ENCODE measurements at regions not wholly inside any gene's neighbourhood (a gene's known extent, or its start where the extent isn't known, plus 50 kb on each side); places are given as distances from the start of the nearest gene placed in this dataset.

DNA sequence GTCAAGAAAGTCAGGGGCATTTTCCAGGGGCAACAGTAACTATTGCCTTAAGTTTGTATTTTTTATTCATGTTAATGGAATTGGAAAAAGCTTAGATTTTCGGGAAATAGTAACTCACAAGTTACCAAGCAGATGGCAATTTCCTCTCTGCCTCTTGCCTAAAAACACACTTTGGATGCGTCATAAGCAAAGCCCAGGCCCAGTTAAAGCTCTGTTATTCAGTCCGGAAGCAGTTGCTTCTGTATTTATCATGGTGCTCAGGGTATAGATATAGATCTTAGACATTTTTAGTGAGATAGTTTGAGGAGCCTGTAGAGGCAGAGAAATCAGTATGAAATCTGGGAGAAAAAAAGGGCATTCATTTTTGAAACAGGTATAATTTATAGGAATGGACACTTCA is 260.3 kb upstream of the TNC start:
- no peak for DNase-seq
- ATAC-seq (ENCODE audit: low read depth in 2 of 2), result no peak
- H3K4me3 Mint-ChIP-seq, result no peak overlapping the region
- no peak overlapping the region for H3K27ac Mint-ChIP-seq
- no peaks in the 10 kb centered on the region for H3K4me1 Mint-ChIP-seq
- H3K9me3 Mint-ChIP-seq, result peaks cover 0 to 9% (median 2%) of the 10 kb centered on the region in 7 donors
- no peaks in the 10 kb centered on the region for H3K27me3 Mint-ChIP-seq
- H3K36me3 Mint-ChIP-seq, result no peaks in the 10 kb centered on the region

DNA sequence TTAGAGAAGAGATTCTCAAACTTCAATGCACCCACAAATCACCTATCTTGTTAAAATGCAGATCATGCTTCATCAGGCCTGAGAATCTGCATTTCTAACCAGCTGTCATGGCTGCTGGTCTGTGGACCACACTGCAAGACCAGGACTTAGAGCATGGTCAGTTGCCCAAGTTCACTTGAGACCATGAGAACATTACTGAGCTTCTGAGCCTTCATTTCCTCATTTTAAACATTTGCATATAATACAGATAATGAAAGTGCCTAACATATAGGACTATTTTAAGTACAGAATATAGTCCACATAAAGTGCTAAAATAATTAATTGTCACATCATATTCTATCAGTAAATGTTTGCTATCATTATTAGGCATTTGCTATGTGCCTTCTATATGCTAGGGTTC is 260.8 kb upstream of the TNC start:
- Mint-ChIP-seq H3K27ac (no peak overlapping the region), H3K4me3 (no peak overlapping the region), H3K4me1 (no peaks in the 10 kb centered on the region), H3K27me3 (no peaks in the 10 kb centered on the region), H3K9me3 (peaks cover 0 to 13% (median 6%) of the 10 kb centered on the region in 7 donors), H3K36me3 (no peaks in the 10 kb centered on the region)
- DNase-seq, result no peak
- no peak for ATAC-seq (ENCODE audit: low read depth in 2 of 2)

DNA sequence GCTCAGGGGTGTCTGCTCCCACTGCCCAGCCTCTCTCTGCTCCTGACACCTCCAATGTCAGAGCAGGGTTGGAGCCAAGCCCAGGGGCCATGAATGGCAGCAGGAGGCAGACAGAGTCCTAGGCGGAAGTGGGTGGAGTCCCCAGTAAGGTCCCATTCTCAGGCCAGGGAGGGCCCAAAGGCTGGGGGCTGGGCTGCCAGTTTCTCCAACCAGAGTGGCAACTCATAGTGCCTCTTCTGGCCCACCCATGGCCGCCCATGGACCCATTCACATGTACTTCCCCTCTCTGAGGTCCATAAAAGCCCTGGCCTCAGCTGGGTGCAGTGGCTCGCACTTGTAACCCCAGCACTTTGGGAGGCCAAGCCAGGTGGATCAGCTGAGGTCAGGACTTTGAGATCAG is 261.8 kb upstream of the TNC start:
- Mint-ChIP-seq H3K36me3 (no peaks in the 10 kb centered on the region), H3K4me3 (no peak overlapping the region), H3K4me1 (no peaks in the 10 kb centered on the region), H3K9me3 (peaks cover 3 to 21% (median 9%) of the 10 kb centered on the region in 7 donors), H3K27me3 (no peaks in the 10 kb centered on the region), H3K27ac (no peak overlapping the region)
- DNase-seq (no peak), ATAC-seq (ENCODE audit: low read depth in 2 of 2) (no peak)

DNA sequence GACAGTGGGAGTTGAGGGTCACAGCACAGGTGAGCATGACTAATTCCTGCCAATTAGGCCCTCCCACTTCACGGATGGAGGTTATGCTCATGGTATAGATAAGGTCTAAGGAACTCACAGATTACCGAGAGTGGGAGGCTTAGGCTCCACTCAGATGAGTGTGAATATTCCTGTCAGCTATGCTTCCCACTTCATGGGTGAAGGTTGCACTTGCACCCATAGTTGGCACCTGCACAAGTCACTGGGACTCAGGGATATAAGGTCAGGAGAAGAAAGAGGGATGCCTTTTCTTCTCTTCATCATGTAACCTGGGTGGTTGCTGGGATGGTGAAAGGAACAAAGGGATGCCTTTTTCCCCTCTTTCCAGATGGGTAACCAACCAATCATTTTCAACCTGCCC is 264.9 kb upstream of the TNC start:
- peaks cover 3 to 21% (median 5%) of the 10 kb centered on the region in 7 donors for H3K9me3 Mint-ChIP-seq

DNA sequence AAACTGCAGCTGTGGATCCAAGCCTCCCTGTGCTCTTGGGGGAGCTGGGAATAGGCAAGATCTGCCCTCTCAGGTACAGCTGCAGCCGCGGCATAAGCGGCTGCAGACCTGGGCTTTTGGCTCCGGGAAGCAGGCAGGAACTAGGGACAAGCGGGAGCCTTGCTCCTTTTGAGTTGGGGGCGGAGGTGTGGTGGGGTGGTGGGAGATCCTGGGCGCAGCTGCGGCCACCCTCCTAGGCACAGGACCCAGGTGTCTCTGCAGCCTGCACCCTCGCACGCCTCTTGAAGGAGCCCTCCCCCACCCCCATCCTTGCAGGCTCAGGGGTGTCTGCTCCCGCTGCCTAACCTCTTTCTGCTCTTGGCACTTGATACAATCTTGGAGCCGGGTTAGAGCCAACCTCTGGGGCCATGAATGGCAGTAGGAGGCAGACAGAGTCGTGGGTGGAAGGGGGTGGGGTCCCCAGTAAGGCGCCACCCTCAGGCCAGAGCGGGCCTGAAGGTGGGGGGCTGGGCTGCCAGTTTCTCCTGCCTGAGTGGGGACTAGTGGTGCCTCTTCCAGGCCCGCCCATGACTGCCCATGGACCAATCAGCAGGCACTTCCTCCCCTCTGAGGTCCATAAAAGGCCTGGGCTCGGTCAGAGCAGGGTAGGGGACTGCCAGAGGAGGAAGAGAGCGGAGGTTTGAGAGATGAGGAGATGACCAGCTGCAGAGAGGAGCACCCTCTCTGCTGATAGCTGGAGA is 267.6 kb upstream of the TNC start:
- Mint-ChIP-seq H3K27me3 (no peaks in the 10 kb centered on the region), H3K36me3 (no peaks in the 10 kb centered on the region), H3K9me3 (peaks cover 3 to 21% (median 5%) of the 10 kb centered on the region in 7 donors), H3K4me3 (no peak overlapping the region), H3K27ac (no peak overlapping the region), H3K4me1 (no peaks in the 10 kb centered on the region)
- no peak for DNase-seq
- no peak for ATAC-seq (ENCODE audit: low read depth in 2 of 2)

More for the DNA sequence above, 264.9 kb upstream of the TNC start:
- Mint-ChIP-seq H3K27me3 (no peaks in the 10 kb centered on the region), H3K27ac (no peak overlapping the region), H3K4me3 (no peak overlapping the region), H3K36me3 (no peaks in the 10 kb centered on the region), H3K4me1 (no peaks in the 10 kb centered on the region)
- ATAC-seq (ENCODE audit: low read depth in 2 of 2), result no peak
- DNase-seq, result no peak

DNA sequence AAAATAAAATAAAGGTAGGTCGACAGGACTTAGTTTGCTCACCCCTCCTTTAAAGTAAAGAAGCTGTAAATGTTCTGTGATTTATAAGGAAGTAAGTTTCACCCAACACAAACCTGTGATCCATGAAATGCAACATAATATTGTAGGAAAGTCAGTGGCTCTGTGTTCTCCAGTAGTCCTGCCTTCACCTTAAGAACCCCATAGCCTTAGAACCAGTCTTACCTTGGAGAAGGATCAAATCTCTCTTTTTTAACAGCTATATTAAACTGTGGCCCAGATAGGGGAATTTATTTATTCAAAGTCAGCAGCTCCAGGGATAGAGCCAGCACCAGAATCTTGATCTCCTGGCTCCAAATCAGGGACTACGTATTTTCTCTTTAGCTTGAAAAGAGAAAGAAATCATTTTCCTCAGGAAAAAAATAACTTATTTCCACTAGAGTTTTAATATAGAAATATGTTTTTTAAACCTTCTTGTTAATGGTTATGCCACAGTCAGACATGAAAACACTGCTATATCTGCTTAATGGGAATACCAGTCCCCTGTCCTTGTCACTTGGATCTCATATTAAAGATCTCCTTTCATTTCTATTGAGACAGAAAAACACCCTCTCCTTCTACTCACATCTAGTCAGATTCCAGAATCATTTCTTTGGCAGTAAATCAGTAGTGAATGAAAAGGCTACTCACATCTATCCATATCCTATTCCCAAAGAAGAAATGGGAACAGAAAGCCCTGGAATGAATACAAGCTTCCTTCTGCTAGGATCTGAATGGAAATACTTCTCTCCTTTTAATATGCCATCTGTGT is 269.2 kb upstream of the TNC start:
- no peak overlapping the region for H3K4me3 Mint-ChIP-seq
- H3K36me3 Mint-ChIP-seq, result no peaks in the 10 kb centered on the region
- peaks cover 0 to 13% (median 4%) of the 10 kb centered on the region in 7 donors for H3K9me3 Mint-ChIP-seq
- ATAC-seq (ENCODE audit: low read depth in 2 of 2), result no peak
- DNase-seq, result no peak
- no peak overlapping the region for H3K27ac Mint-ChIP-seq
- H3K4me1 Mint-ChIP-seq, result no peaks in the 10 kb centered on the region
- no peaks in the 10 kb centered on the region for H3K27me3 Mint-ChIP-seq

DNA sequence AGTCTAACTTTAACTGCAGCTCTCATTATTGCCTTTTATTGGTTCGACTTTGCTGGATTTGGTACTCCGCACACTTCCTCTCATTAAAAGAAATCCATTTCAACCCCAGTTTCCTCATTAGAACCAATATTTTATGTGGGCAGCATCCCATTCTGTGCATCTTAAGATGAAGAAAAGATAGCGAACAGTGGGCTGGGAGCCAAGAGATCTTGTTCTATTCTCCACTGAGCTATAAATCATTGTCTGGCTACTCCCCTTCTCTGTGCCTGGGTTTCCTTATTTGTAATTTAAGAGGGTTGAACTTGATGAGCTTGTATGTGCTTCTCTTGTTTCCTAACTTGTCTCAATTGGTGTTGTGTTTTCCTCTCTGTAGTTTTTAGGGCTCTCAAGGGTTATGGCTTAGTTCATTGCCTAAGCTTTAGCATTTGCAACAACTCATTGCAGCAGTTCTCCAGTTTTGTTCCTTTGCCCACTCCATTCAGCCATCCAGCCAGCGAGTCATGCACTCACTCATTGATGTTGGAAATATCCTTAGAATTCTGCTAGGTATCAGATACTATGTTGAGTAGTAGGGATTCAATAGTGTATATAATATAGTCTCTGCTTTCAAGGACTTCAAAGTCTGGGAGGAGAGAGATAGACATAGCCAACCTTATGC is 273.3 kb upstream of the TNC start:
- H3K4me1 Mint-ChIP-seq, result no peaks in the 10 kb centered on the region
- no peaks in the 10 kb centered on the region for H3K36me3 Mint-ChIP-seq
- no peak overlapping the region for H3K27ac Mint-ChIP-seq
- DNase-seq, result no peak
- no peaks in the 10 kb centered on the region for H3K27me3 Mint-ChIP-seq
- no peak for ATAC-seq (ENCODE audit: low read depth in 2 of 2)
- H3K9me3 Mint-ChIP-seq, result no peaks in the 10 kb centered on the region
- H3K4me3 Mint-ChIP-seq, result no peak overlapping the region

DNA sequence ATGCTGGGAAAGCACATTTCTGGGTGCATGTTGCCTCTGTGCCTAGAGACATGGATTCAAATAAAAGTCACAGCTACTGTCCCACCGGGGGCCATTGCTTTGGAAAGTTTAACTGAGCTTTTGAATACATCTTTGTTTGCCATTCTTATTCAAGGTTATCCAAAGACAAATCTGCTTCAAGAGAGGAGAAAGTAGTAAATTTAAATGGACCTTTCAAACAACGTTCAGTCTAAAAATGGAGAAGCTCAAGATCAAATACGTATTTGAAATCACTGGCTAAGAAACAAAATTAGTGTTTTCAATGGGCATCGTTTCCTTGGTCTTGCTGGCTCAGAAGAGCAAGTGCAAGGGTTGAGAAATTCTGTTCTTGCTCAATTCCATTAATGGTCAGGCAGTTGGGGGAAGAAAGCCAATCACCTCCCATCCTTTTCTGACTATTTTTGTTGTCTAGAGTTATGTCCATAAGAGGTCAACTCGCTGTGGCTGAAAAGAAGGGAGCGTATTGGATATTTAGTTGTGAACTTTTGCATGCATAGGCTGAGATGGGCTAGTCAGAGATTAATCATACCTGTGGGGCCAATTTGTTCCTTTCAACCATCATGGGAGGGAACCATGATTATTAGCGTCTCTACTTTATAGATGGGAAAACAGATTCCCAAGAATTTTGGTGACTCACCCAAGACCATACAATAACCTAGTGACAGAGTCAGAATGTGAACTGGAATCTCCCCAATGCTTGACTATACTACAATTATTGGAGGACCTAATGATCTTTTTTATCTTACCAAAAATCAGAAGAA is 276.2 kb upstream of the TNC start:
- Mint-ChIP-seq H3K9me3 (peaks cover 0 to 5% (median 0%) of the 10 kb centered on the region in 7 donors), H3K27ac (no peak overlapping the region), H3K27me3 (peaks cover 0 to 9% (median 0%) of the 10 kb centered on the region in 3 donors), H3K4me1 (no peaks in the 10 kb centered on the region), H3K36me3 (no peaks in the 10 kb centered on the region), H3K4me3 (no peak overlapping the region)
- no peak for ATAC-seq (ENCODE audit: low read depth in 2 of 2)
- DNase-seq, result no peak

DNA sequence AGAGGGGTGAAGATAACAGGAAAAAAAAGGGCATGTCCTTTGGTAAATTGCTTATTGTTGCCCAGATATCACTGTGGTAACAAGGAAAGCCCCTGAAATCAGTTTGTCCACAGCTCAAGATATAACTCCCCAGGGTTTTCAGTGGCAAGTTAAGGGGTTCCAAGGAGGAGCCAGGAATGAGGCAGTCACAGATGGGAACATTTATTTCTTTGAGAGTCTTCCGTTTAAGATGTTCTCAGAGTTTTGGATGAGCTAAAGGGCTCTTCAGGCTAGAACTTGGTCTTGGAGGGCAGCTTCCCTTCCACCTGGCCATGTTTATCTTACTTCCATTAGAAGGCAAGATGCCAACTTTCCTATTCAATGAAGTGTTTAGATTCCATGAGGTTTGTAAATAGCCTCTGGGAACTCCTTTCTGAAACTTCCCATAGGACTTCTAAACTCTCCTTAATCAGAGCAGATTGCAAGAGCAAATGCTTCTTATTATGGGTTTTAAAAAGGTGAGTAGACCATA is 277.6 kb upstream of the TNC start:
- no peak overlapping the region for H3K27ac Mint-ChIP-seq
- no peaks in the 10 kb centered on the region for H3K4me1 Mint-ChIP-seq
- peaks cover 0 to 5% (median 0%) of the 10 kb centered on the region in 7 donors for H3K9me3 Mint-ChIP-seq
- H3K36me3 Mint-ChIP-seq, result no peaks in the 10 kb centered on the region
- no peak overlapping the region for H3K4me3 Mint-ChIP-seq
- H3K27me3 Mint-ChIP-seq, result peaks cover 0 to 9% (median 0%) of the 10 kb centered on the region in 3 donors
- DNase-seq (no peak), ATAC-seq (ENCODE audit: low read depth in 2 of 2) (no peak)

DNA sequence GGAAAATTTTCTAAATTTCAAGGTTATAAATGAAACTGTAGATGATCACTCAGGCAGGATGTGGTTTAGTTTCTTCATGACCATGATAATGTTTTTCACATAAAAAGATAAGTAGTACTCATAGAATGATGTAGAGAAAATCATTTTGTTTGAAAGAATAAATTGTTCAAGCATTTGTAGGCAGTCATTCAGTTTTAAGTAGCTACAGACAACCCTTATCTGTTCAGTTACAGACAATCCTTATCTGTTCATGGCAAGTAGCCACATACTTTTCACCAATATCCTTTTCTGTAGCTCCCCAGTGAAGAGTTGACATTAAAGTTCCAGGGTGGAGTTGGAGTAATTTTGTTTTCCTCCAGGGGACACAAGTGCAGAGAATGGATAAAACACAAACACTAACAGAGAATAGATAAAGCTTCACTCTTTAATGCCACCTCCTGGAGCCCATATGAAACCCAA is 278.1 kb upstream of the TNC start:
- Mint-ChIP-seq H3K9me3 (peaks cover 0 to 5% (median 0%) of the 10 kb centered on the region in 7 donors), H3K4me3 (no peak overlapping the region), H3K27me3 (peaks cover 0 to 9% (median 0%) of the 10 kb centered on the region in 3 donors), H3K4me1 (no peaks in the 10 kb centered on the region), H3K27ac (no peak overlapping the region), H3K36me3 (no peaks in the 10 kb centered on the region)
- DNase-seq (no peak), ATAC-seq (ENCODE audit: low read depth in 2 of 2) (no peak)

DNA sequence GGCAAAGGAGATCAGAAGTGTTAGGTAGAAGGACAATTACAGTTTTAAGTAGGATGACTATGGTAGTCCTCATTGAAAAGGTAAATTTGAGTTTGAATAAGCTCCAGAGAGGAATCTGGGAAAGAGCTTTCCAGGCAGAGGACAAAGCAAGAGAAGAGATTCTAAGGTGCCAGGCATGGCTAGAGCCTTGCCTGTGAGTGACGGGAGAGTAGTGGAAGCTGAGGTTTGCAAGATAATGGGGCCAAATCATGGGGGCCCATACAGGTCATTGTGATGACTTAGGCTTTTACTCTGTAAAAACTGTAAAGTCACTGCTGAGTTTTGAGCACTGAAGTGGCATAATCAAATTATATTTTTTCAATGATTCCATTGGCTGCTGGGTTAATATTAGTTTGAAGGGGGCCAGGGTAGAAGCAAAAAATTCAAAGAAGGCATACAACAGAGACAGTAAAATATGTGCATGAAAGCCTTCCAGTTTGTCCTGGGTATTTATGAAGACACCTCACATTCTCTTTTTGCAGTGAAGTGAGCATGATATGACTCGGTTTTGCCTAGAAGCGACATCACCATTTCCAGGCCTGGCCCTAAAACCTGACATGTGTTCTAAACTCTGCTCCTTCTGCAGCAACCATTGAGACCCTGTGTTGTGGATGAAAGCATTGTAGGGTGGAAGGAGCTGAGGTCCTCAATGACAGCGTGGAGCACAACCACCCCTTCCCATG is 279.8 kb upstream of the TNC start:
- DNase-seq (no peak), ATAC-seq (ENCODE audit: low read depth in 2 of 2) (no peak)
- Mint-ChIP-seq H3K36me3 (no peaks in the 10 kb centered on the region), H3K4me1 (no peaks in the 10 kb centered on the region), H3K9me3 (peaks cover 0 to 5% (median 0%) of the 10 kb centered on the region in 7 donors), H3K27ac (no peak overlapping the region), H3K4me3 (no peak overlapping the region), H3K27me3 (peaks cover 0 to 9% (median 0%) of the 10 kb centered on the region in 3 donors)

DNA sequence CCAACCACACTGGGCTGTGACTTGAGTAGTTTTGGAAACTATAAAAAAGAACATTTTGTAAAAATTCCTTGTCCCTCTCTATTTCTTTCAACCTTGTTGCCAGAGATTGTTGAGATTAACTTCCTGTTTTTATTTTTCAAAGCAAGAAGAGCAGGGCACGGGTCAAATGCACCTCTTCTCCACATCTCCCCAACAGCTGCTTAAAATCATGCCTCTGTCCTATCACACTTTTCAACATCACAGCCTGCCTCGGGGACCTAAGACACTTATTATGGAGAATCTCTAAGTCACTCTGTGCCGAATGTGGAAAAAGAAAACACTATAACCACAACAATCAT is 280.3 kb upstream of the TNC start:
- no peaks in the 10 kb centered on the region for H3K36me3 Mint-ChIP-seq
- peaks cover 0 to 9% (median 0%) of the 10 kb centered on the region in 3 donors for H3K27me3 Mint-ChIP-seq
- no peak overlapping the region for H3K27ac Mint-ChIP-seq
- no peak for ATAC-seq (ENCODE audit: low read depth in 2 of 2)
- H3K4me1 Mint-ChIP-seq, result no peaks in the 10 kb centered on the region
- peaks cover 0 to 5% (median 0%) of the 10 kb centered on the region in 7 donors for H3K9me3 Mint-ChIP-seq
- no peak overlapping the region for H3K4me3 Mint-ChIP-seq
- DNase-seq, result no peak

Data from naive B cell (primary cell).